Caco-2 (cell line): ENCODE measurements at regions not wholly inside any gene's neighbourhood (a gene's known extent, or its start where the extent isn't known, plus 50 kb on each side); places are given as distances from the start of the nearest gene placed in this dataset.
A peak's percentile ranks its signal among the peaks of the same experiment; 100 is the strongest.

Source experiments
- BruUV-seq: library from RNA; stranded (reverse); fragments of 400-500 nt; replicated peaks from 2 replicates; lab custom pipeline; 2021; lab: Mats Ljungman, UMichigan
- CTCF ChIA-PET: fragments of 300-600 bp; sonication (Branson Sonifier 250); formaldehyde crosslinking; loops from one replicate; lab custom pipeline; 2022; ENCODE audit warnings: antibody characterized with exemption; lab: Charles Lee
- POLR2A ChIA-PET: fragments of 300-600 bp; sonication (Branson Sonifier 250); formaldehyde crosslinking; loops from one replicate; lab custom pipeline; 2022; ENCODE audit warnings: antibody characterized with exemption; lab: Charles Lee
- DNase-seq, 2 experiments: peaks; one replicate each; pipeline versions ENCODE4 v3.0.0 to v3.0.0-alpha.2; 2020 to 2022
- H3K27me3 ChIP-seq: replicated peaks from 2 replicates; pipeline ENCODE4 v1.6.0; 2011; ENCODE audit warnings: low read length; ENCODE audit not compliant: control insufficient read depth, insufficient read depth
- H3K36me3 ChIP-seq: 2 replicates; pipeline ENCODE4 v1.5.1; 2011; ENCODE audit warnings: low read length; ENCODE audit not compliant: control insufficient read depth, insufficient read depth
- H3K4me1 ChIP-seq: fragments of 250-450 bp; sonication (Bioruptor Pico); 2 replicates; pipeline ENCODE4 v1.5.1; 2020; ENCODE audit warnings: mild to moderate bottlenecking
- H3K4me3 ChIP-seq: 2 replicates; pipeline ENCODE4 v1.5.1; 2011; ENCODE audit warnings: low read depth, mild to moderate bottlenecking, control low read depth, low read length
- H3K9me3 ChIP-seq: fragments of 250-450 bp; sonication (Bioruptor Pico); 2 replicates; pipeline ENCODE4 v1.5.1; 2020; ENCODE audit warnings: mild to moderate bottlenecking, moderate library complexity
- H3K27ac Mint-ChIP-seq: one replicate; pipeline ENCODE4 v1.8.0; 2022; ENCODE audit warnings: mixed read lengths; ENCODE audit not compliant: unreplicated experiment
- H3K27me3 Mint-ChIP-seq: one replicate; pipeline ENCODE4 v1.8.0; 2022; ENCODE audit warnings: mixed read lengths; ENCODE audit not compliant: insufficient read depth, unreplicated experiment
- H3K36me3 Mint-ChIP-seq: one replicate; pipeline ENCODE4 v1.8.0; 2022; ENCODE audit warnings: mild to moderate bottlenecking, mixed read lengths; ENCODE audit not compliant: insufficient read depth, unreplicated experiment
- H3K4me1 Mint-ChIP-seq: one replicate; pipeline ENCODE4 v1.8.0; 2022; ENCODE audit warnings: low read depth, mixed read lengths; ENCODE audit not compliant: unreplicated experiment
- H3K4me3 Mint-ChIP-seq: one replicate; pipeline ENCODE4 v1.8.0; 2022; ENCODE audit warnings: mild to moderate bottlenecking, moderate library complexity, mixed read lengths; ENCODE audit not compliant: unreplicated experiment
- H3K9me3 Mint-ChIP-seq: one replicate; pipeline ENCODE4 v1.8.0; 2022; ENCODE audit warnings: mixed read lengths; ENCODE audit not compliant: unreplicated experiment
- CTCF ChIP-seq, 2 experiments: fragments of 200-600 bp in 1 of 2; IDR thresholded peaks; 1 replicate in 1 of 2; 2 replicates in 1 of 2; pipeline versions ENCODE4 v1.5.1 to v1.8.0; 2011 to 2022; ENCODE audit warnings: antibody characterized with exemption in 1 of 2, control low read depth in 1 of 2, inconsistent platforms in 1 of 2, low read depth in 1 of 2, low read length in 1 of 2, mild to moderate bottlenecking in 1 of 2, moderate library complexity in 1 of 2; ENCODE audit not compliant: insufficient read depth in 1 of 2, severe bottlenecking in 1 of 2, unreplicated experiment in 1 of 2
- intact Hi-C: fragments of 100-400 bp; cut with micrococcal nuclease; formaldehyde crosslinking; loops from one replicate; pipeline ENCODE4 v1.10.0; 2022; ENCODE audit not compliant: unreplicated experiment

GRCh38 chr7:138299066-138299465 is 161.0 kb upstream of the TRIM24 start:
- POLR2A ChIA-PET: no interaction called here
- BruUV-seq: no TSS peak
- CTCF ChIA-PET: no interaction called here
- Histone ChIP-seq H3K36me3 (no peaks in the 10 kb centered on the region), H3K27me3 (no peaks in the 10 kb centered on the region), H3K4me3 (no peak overlapping the region), H3K9me3 (peaks cover 13% of the 10 kb centered on the region), H3K4me1 (peaks cover 13% of the 10 kb centered on the region)
- no peak overlapping the region for H3K4me3 Mint-ChIP-seq
- TF ChIP-seq CTCF (IDR thresholded peaks at IDR 0.05; ENCODE audit: insufficient read depth in 1 of 2, low read depth in 1 of 2, low read length in 1 of 2, severe bottlenecking in 1 of 2, unreplicated experiment in 1 of 2): no peak
- no peaks in the 10 kb centered on the region for H3K27me3 Mint-ChIP-seq
- H3K36me3 Mint-ChIP-seq: no peaks in the 10 kb centered on the region
- H3K27ac Mint-ChIP-seq: no peak overlapping the region
- no peaks in the 10 kb centered on the region for H3K4me1 Mint-ChIP-seq
- peaks cover 34% of the 10 kb centered on the region for H3K9me3 Mint-ChIP-seq
- intact Hi-C loops: no loop called here
- DNase-seq: no peak

DNA sequence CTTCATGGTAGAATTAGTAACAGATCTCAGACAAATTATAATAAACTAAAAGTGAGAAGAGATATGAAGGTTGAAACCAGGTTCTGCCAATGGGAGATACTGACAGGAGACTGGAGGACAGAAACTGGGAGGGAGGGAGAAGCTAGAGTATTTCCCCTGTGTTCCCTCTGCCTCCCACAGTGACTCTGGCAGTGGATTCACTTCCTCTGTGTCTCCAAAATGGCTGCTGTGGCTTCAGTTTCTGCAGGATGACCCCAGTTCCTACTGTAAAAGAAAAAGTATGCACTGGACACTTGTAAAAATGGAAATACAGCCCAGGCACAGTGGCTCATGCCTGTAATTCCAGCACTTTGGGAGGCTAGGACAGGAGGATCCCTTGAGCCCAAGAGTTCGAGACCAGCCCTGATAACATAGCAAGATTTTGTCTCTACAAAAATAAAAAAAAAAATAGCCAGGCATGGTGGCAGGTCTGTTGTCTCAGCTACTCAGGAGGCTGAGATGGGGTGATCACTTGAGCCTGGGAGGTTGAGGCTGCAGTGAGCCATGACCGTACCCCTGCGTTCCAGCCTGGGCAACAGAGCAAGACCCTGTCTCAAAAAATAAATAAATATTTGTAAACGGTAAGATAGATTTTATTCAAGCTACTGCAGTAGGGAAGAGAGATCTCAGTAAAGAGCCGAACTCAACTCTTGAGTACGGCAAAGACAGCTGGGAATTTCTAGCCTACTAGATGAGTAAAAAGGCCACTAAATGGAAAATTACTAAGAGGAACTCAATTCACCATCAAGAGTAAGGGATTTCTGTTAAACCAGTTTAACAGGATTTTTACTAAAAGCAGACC is 156.6 kb upstream of the TRIM24 start:
- intact Hi-C loops: no loop called here
- Mint-ChIP-seq H3K9me3 (peaks cover 40% of the 10 kb centered on the region), H3K27ac (no peak overlapping the region), H3K36me3 (no peaks in the 10 kb centered on the region), H3K4me1 (no peaks in the 10 kb centered on the region), H3K27me3 (no peaks in the 10 kb centered on the region), H3K4me3 (no peak overlapping the region)
- Histone ChIP-seq H3K9me3 (peaks cover 28% of the 10 kb centered on the region), H3K27me3 (no peaks in the 10 kb centered on the region), H3K4me1 (peaks cover 17% of the 10 kb centered on the region), H3K4me3 (no peak overlapping the region), H3K36me3 (no peaks in the 10 kb centered on the region)
- TF ChIP-seq CTCF (IDR thresholded peaks at IDR 0.05; ENCODE audit: insufficient read depth in 1 of 2, low read depth in 1 of 2, low read length in 1 of 2, severe bottlenecking in 1 of 2, unreplicated experiment in 1 of 2): no peak
- no peak for DNase-seq
- CTCF ChIA-PET: no interaction called here
- POLR2A ChIA-PET: no interaction called here
- BruUV-seq: no TSS peak

DNA sequence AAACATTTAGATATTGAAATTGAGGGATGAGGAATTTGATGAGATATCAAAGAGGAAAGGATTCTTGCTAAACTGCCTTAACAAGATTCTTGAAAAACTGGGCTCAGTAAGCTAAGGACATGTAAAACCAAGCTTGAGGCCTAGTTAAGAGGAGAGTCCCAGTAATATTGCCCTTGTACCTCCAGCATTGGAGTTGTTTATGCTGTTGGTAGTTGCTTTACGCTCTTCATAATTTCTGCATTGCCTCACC is 156.1 kb upstream of the TRIM24 start:
- Histone ChIP-seq H3K36me3 (no peaks in the 10 kb centered on the region), H3K27me3 (no peaks in the 10 kb centered on the region), H3K9me3 (peaks cover 28% of the 10 kb centered on the region), H3K4me3 (no peak overlapping the region), H3K4me1 (peaks cover 17% of the 10 kb centered on the region)
- DNase-seq: peak in 1 of 2 experiments; percentile 29
- POLR2A ChIA-PET: no interaction called here
- H3K9me3 Mint-ChIP-seq: peaks cover 40% of the 10 kb centered on the region
- H3K4me3 Mint-ChIP-seq: no peak overlapping the region
- BruUV-seq: no TSS peak
- intact Hi-C loops: no loop called here
- no peaks in the 10 kb centered on the region for H3K27me3 Mint-ChIP-seq
- no peaks in the 10 kb centered on the region for H3K4me1 Mint-ChIP-seq
- H3K27ac Mint-ChIP-seq: no peak overlapping the region
- no peak for TF ChIP-seq CTCF (IDR thresholded peaks at IDR 0.05; ENCODE audit: insufficient read depth in 1 of 2, low read depth in 1 of 2, low read length in 1 of 2, severe bottlenecking in 1 of 2, unreplicated experiment in 1 of 2)
- H3K36me3 Mint-ChIP-seq: no peaks in the 10 kb centered on the region
- CTCF ChIA-PET: no interaction called here
